HEK293 (cell line): ENCODE measurements at regions not wholly inside any gene's neighbourhood (a gene's known extent, or its start where the extent isn't known, plus 50 kb on each side); places are given as distances from the start of the nearest gene placed in this dataset.

Experiments used
- CTCF ChIA-PET: fragments of 350-600 bp; formaldehyde crosslinking; extraction: SDS; loops from one replicate; lab custom pipeline; 2021; ENCODE audit warnings: antibody characterized with exemption; lab: Yijun Ruan, JAX
- POLR2A ChIA-PET: fragments of 300-600 bp; formaldehyde crosslinking; extraction: SDS; loops from one replicate; lab custom pipeline; 2020; ENCODE audit warnings: antibody characterized with exemption, inconsistent platforms; lab: Yijun Ruan, JAX
- H3K27ac ChIP-seq: fragments of 200-500 bp; sonication (Bioruptor generic); 2 replicates; pipeline ENCODE4 v1.5.1; 2014; ENCODE audit warnings: low read depth, low read length, control low read depth, inconsistent platforms; ENCODE audit errors: extremely low read depth
- H3K36me3 ChIP-seq, 2 experiments: fragments of 200-500 bp in 1 of 2; sonication (Bioruptor generic) in 1 of 2; 1 replicate in 1 of 2; 2 replicates in 1 of 2; pipeline ENCODE4 v1.5.1; 2014 to 2017; ENCODE audit warnings: inconsistent platforms in 2 of 2, low read length in 2 of 2; ENCODE audit not compliant: control insufficient read depth in 2 of 2, insufficient read depth in 1 of 2
- H3K4me1 ChIP-seq: fragments of 200-500 bp; sonication (Bioruptor generic); 2 replicates; pipeline ENCODE4 v1.5.1; 2014; ENCODE audit warnings: mild to moderate bottlenecking, low read length, inconsistent platforms; ENCODE audit not compliant: control insufficient read depth, insufficient read depth
- H3K4me3 ChIP-seq: 2 replicates; pipeline ENCODE4 v1.5.1; 2011; ENCODE audit warnings: low read depth, mild to moderate bottlenecking, control low read depth, low read length, moderate library complexity
- H3K9me3 ChIP-seq: fragments of 200-500 bp; sonication (Bioruptor generic); 2 replicates; pipeline ENCODE4 v1.5.1; 2014; ENCODE audit warnings: low read depth, low read length, inconsistent platforms; ENCODE audit not compliant: control insufficient read depth, insufficient read depth
- GLI4 ChIP-seq: fragments of 450-650 bp; formaldehyde crosslinking; IDR thresholded peaks from 2 replicates; pipeline ENCODE4 v1.5.1; 2016; ENCODE audit warnings: missing biosample characterization, missing genetic modification characterization
- GLIS1 ChIP-seq: fragments of 450-650 bp; formaldehyde crosslinking; IDR thresholded peaks from 2 replicates; pipeline ENCODE4 v1.5.1; 2016; ENCODE audit warnings: missing biosample characterization, missing genetic modification characterization
- HOXC10 ChIP-seq: sonication (generic); formaldehyde crosslinking; IDR thresholded peaks from 2 replicates; pipeline ENCODE4 v1.8.1; 2023; ENCODE audit warnings: mild to moderate bottlenecking, missing genetic modification reagents
- KLF1 ChIP-seq: fragments of 450-650 bp; formaldehyde crosslinking; IDR thresholded peaks from 2 replicates; pipeline ENCODE4 v1.5.1; 2016; ENCODE audit warnings: missing biosample characterization, missing genetic modification characterization
- KLF10 ChIP-seq: fragments of 450-650 bp; IDR thresholded peaks from 2 replicates; pipeline ENCODE4 v1.5.1; 2018; ENCODE audit warnings: missing biosample characterization, mild to moderate bottlenecking, missing genetic modification characterization
- PRDM4 ChIP-seq: fragments of 450-650 bp; formaldehyde crosslinking; IDR thresholded peaks from 2 replicates; pipeline ENCODE4 v1.5.1; 2017; ENCODE audit warnings: missing biosample characterization, missing genetic modification characterization
- SP7 ChIP-seq: fragments of 450-650 bp; formaldehyde crosslinking; IDR thresholded peaks from 2 replicates; pipeline ENCODE4 v1.5.1; 2016; ENCODE audit warnings: missing biosample characterization, missing genetic modification characterization
- YY1 ChIP-seq: fragments of 450-650 bp; formaldehyde crosslinking; IDR thresholded peaks from 2 replicates; pipeline ENCODE4 v1.5.1; 2018; ENCODE audit warnings: missing biosample characterization, missing genetic modification characterization
- ZBTB1 ChIP-seq: fragments of 450-650 bp; formaldehyde crosslinking; IDR thresholded peaks from 2 replicates; pipeline ENCODE4 v1.5.1; 2016; ENCODE audit warnings: missing biosample characterization, missing genetic modification characterization
- ZBTB6 ChIP-seq: fragments of 450-650 bp; formaldehyde crosslinking; IDR thresholded peaks from 2 replicates; pipeline ENCODE4 v1.5.1; 2017; ENCODE audit warnings: missing biosample characterization, missing genetic modification characterization
- ZFP3 ChIP-seq: fragments of 450-650 bp; formaldehyde crosslinking; IDR thresholded peaks from 2 replicates; pipeline ENCODE4 v1.5.1; 2016; ENCODE audit warnings: low read depth, missing biosample characterization, missing genetic modification characterization
- ZNF121 ChIP-seq: fragments of 450-650 bp; formaldehyde crosslinking; IDR thresholded peaks from 2 replicates; pipeline ENCODE4 v1.5.1; 2016; ENCODE audit warnings: missing biosample characterization, missing genetic modification characterization
- ZNF23 ChIP-seq: fragments of 450-650 bp; formaldehyde crosslinking; IDR thresholded peaks from 2 replicates; pipeline ENCODE4 v1.5.1; 2016; ENCODE audit warnings: missing biosample characterization, missing genetic modification characterization, borderline replicate concordance
- ZNF473 ChIP-seq: fragments of 450-650 bp; formaldehyde crosslinking; IDR thresholded peaks from 2 replicates; pipeline ENCODE4 v1.5.1; 2017; ENCODE audit warnings: missing biosample characterization, missing genetic modification characterization
- ZNF488 ChIP-seq: fragments of 450-650 bp; formaldehyde crosslinking; IDR thresholded peaks from 2 replicates; pipeline ENCODE4 v1.5.1; 2016; ENCODE audit warnings: missing biosample characterization, missing genetic modification characterization
- ZNF510 ChIP-seq: fragments of 450-650 bp; formaldehyde crosslinking; IDR thresholded peaks from 2 replicates; pipeline ENCODE4 v1.5.1; 2018; ENCODE audit warnings: mild to moderate bottlenecking, missing genetic modification characterization, missing biosample characterization; ENCODE audit not compliant: insufficient replicate concordance
- ZNF521 ChIP-seq: fragments of 450-650 bp; formaldehyde crosslinking; IDR thresholded peaks from 2 replicates; pipeline ENCODE4 v1.5.1; 2017; ENCODE audit warnings: missing biosample characterization, mild to moderate bottlenecking, missing genetic modification characterization
- ZNF555 ChIP-seq: fragments of 450-650 bp; formaldehyde crosslinking; conservative IDR thresholded peaks from 2 replicates; pipeline ENCODE4 v1.5.1; 2017; ENCODE audit warnings: missing biosample characterization, mild to moderate bottlenecking, missing genetic modification characterization, inconsistent platforms
- ZNF747 ChIP-seq: fragments of 450-650 bp; formaldehyde crosslinking; IDR thresholded peaks from 2 replicates; pipeline ENCODE4 v1.5.1; 2016; ENCODE audit warnings: missing biosample characterization, missing genetic modification characterization
- ZNF768 ChIP-seq: fragments of 450-650 bp; formaldehyde crosslinking; IDR thresholded peaks from 2 replicates; pipeline ENCODE4 v1.5.1; 2018; ENCODE audit warnings: missing biosample characterization, mild to moderate bottlenecking, missing genetic modification characterization
- ZSCAN16 ChIP-seq: fragments of 450-650 bp; formaldehyde crosslinking; IDR thresholded peaks from 2 replicates; pipeline ENCODE4 v1.5.1; 2016; ENCODE audit warnings: missing biosample characterization, missing genetic modification characterization
- ZSCAN30 ChIP-seq: fragments of 450-650 bp; IDR thresholded peaks from 2 replicates; pipeline ENCODE4 v1.5.1; 2018; ENCODE audit warnings: missing biosample characterization, mild to moderate bottlenecking, missing genetic modification characterization, moderate library complexity

- CTCF ChIA-PET, result no interaction called here
- H3K4me3 ChIP-seq, result no peak overlapping the region
- H3K27ac ChIP-seq, result no peak overlapping the region
- POLR2A ChIA-PET, result no interaction called here
- H3K9me3 ChIP-seq, result no peaks in the 10 kb centered on the region
- TF ChIP-seq GLIS1 (tag by site-specific recombination), result no peak
- TF ChIP-seq HOXC10 (CRISPR knock-in tag), result no peak
- TF ChIP-seq ZNF768, result no peak
- TF ChIP-seq YY1 (tag by site-specific recombination), result no peak
- TF ChIP-seq ZSCAN16 (tag by site-specific recombination), result no peak
- TF ChIP-seq ZFP3 (tag by site-specific recombination), result no peak
- TF ChIP-seq ZBTB1 (tag by site-specific recombination), result no peak
- TF ChIP-seq ZNF121, result no peak
- TF ChIP-seq ZNF555 (tag by site-specific recombination), result no peak
- no peak for TF ChIP-seq ZNF23 (tag by site-specific recombination)
- TF ChIP-seq GLI4 (tag by site-specific recombination), result no peak
- TF ChIP-seq ZSCAN30 (tag by site-specific recombination), result no peak
- no peak for TF ChIP-seq KLF10 (tag by site-specific recombination)
- no peak for TF ChIP-seq ZNF747
- TF ChIP-seq ZNF521, result no peak
- TF ChIP-seq PRDM4 (tag by site-specific recombination), result no peak
- TF ChIP-seq ZBTB6 (tag by site-specific recombination), result no peak
- no peak for TF ChIP-seq ZNF488 (tag by site-specific recombination)
- no peak for TF ChIP-seq ZNF473
- no peak for TF ChIP-seq SP7 (tag by site-specific recombination)
- no peaks in the 10 kb centered on the region for H3K36me3 ChIP-seq
- no peaks in the 10 kb centered on the region for H3K4me1 ChIP-seq
These were observed 377.6 kb downstream of the ANKRD7 start for GRCh38 chr7:118602090-118602489.

GRCh38 chr7:118606602-118607001, 382.1 kb downstream of the ANKRD7 start:
- CTCF ChIA-PET, result no interaction called here
- no peak overlapping the region for H3K4me3 ChIP-seq
- H3K27ac ChIP-seq, result no peak overlapping the region
- POLR2A ChIA-PET, result no interaction called here
- TF ChIP-seq KLF1 (tag by site-specific recombination) (no peak), ZNF510 (tag by site-specific recombination) (no peak)
- no peaks in the 10 kb centered on the region for H3K4me1 ChIP-seq
- no peaks in the 10 kb centered on the region for H3K36me3 ChIP-seq
- no peaks in the 10 kb centered on the region for H3K9me3 ChIP-seq
